A204.1 (cell line): ENCODE measurements at regions not wholly inside any gene's neighbourhood (a gene's known extent, or its start where the extent isn't known, plus 50 kb on each side); places are given as distances from the start of the nearest gene placed in this dataset.
"Not testable (repeated sequence)": the region's sequence is repeated elsewhere in the genome, so short reads cannot be mapped to it uniquely, and the experiment has no call there.

Experiments
- FAIRE-seq: peaks from 2 replicates; lab custom pipeline; 2012; peaks lifted over from hg19 to GRCh38; lab: Jason Lieb, UNC

GRCh38 chr4:73348185-73348584 lies 55.9 kb upstream of the ALB start:
- no peak for FAIRE-seq

- FAIRE-seq, result no peak
Measured at GRCh38 chr4:73347497-73347896, 56.6 kb upstream of the ALB start.

DNA sequence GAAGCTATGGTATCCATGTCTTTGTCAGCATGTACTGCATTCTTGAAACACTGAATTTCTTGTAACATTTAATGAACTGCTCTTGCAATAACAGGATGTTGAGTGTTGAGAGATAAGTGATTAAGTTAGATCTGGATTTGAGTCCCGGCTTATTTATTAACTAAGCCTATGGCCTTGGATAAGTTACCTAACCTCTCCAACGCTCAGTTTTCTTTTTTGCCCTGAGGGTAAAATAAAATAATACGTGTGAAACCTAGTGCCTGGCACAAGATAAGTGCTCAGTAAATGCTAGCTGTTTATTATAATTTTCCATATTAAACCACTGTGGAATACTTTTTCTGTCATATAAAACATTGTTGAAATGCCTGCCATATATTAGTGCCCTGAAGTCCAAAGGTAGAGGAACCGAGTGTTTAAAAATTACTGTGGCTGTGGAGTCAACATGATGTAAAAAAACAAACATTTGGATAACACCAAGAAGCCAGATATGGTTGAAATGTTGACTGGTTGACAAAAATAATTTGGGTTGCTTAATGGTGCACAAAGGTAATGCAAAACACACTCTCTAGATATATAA lies 58.6 kb upstream of the ALB start:
- FAIRE-seq, result no peak

GRCh38 chr4:73344106-73344505 lies 60.0 kb upstream of the ALB start:
- FAIRE-seq, result no peak

DNA sequence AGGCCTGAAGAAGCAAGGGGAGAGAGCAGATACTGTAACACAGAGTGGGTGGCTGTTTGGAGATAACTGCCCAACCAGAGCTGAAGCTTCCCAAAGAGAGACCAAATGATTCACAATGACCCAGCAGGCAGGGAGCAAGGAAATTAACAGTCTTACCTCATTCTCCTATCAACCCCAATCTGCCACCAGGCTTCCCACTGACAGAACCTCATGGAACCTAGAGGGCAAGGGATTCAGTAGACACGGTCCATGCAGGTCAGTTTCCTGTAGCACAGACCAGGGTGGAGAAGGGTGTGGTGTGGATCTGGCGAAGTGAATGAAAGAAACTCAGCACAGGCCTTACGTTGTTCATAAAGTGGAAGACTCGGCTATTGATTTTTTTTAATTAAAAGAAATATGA lies 60.7 kb upstream of the ALB start:
- FAIRE-seq, result no peak

GRCh38 chr4:73341454-73341853 lies 62.6 kb upstream of the ALB start:
- no peak for FAIRE-seq

GRCh38 chr4:73340917-73341316 lies 63.2 kb upstream of the ALB start:
- no peak for FAIRE-seq

- no peak for FAIRE-seq
Measured at GRCh38 chr4:73335679-73336078, 68.4 kb upstream of the ALB start.

DNA sequence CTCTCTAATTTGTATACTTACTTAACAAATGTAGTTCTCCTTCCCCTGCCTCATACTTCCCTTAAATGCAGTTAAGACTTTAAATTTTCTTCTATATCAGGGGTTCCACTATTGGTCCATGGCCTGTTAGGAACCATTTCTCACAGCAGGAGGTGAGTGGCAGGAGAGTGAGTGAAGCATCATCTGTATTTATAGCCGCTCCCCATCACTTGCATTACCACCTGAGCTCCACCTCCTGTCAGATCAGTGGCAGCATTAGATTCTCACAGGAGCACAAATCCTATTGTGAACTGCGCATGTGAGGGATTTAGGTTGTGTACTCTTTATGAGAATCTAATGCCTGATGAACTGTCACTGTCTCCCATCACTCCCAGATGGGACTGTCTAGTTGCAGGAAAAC lies 72.1 kb upstream of the ALB start:
- not testable (repeated sequence) for FAIRE-seq

GRCh38 chr4:73329300-73329699 lies 70.7 kb upstream of the ANKRD17 start:
- FAIRE-seq, result no peak

DNA sequence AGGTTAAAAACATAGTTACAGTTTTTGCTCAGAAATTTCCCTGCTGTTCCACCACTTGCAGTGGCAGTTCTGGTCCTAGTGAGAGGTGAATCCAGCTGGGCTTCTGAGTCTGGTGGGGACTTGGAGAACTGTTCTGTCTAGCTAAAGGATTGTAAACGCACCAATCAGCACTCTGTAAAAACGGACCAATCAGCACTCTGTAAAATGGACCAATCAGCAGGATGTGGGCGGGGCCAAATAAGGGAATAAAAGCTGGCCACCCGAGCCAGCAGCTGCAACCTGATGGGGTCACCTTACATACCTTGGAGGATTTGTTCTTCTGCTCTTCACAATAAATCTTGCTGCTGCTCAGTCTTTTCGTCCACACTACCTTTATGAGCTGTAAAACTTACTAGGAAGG lies 67.2 kb upstream of the ANKRD17 start:
- FAIRE-seq, result not testable (repeated sequence)

GRCh38 chr4:73317092-73317491 lies 58.5 kb upstream of the ANKRD17 start:
- no peak for FAIRE-seq

DNA sequence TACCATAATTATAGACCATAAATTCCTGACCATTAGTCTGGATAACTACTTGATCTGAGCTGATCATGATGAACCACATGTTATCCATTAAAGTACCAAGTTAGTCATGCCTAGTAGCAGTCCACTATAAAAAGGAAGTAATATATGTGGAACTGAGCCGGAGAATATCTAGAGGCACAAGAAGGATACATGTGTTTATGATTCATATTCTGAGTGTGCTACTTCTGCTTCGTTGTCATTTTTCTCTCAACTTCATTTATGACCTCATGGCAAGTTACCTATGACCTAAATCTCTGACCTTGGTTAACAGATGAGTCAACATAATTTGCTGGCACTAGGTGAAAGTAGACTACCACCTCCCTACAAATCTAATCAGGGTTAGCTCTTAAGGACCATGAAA lies 56.5 kb upstream of the ANKRD17 start:
- no peak for FAIRE-seq

DNA sequence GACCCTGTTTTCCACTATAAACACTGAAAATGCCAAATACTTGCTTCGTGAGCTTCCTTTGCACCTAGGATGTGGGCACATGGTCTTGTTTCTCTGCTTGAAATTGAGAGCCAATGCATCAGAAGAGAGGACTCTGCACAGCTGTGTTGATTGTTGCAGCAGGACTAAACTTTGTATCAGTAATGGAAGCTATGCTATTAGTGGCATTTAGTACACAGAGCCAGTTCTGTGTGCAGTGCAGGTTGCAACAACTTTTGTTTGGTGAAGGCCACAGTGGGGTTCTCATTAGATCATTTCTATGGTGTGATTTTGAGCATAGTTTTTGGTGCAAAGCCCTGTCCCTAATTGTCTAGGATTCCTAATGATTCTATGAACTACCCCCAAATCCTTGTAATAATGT lies 54.4 kb upstream of the ANKRD17 start:
- FAIRE-seq, result no peak

GRCh38 chr4:73311428-73311827 lies 52.8 kb upstream of the ANKRD17 start:
- peak; percentile 98 for FAIRE-seq

DNA sequence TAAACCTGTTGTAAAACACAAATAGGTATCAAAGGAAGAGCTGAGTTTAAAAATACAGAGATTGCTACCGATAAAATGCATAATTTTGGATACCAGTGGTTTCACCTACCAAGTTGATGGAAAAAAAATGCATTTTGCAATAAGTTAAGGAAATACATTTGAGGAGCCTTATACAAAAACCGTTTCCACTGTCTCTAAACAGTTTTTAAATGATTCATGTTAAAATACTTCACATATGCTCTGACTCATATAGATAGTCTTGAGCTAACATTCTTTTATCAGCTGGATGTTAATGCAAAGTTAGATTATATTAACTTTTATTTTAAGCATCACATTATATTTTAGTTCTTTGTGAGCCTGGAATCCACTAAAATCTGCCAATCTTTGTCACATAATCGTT lies 50.6 kb upstream of the ANKRD17 start:
- no peak for FAIRE-seq
